Right lung (tissue), 2 donors: ENCODE measurements at regions not wholly inside any gene's neighbourhood (a gene's known extent, or its start where the extent isn't known, plus 50 kb on each side); places are given as distances from the start of the nearest gene placed in this dataset.
"Not testable (repeated sequence)": the region's sequence is repeated elsewhere in the genome, so short reads cannot be mapped to it uniquely, and the experiment has no call there.

Experiments used
- DNase-seq, 2 donors: peaks; one replicate each; pipeline ENCODE4 v3.0.0-alpha.2; 2013

DNA sequence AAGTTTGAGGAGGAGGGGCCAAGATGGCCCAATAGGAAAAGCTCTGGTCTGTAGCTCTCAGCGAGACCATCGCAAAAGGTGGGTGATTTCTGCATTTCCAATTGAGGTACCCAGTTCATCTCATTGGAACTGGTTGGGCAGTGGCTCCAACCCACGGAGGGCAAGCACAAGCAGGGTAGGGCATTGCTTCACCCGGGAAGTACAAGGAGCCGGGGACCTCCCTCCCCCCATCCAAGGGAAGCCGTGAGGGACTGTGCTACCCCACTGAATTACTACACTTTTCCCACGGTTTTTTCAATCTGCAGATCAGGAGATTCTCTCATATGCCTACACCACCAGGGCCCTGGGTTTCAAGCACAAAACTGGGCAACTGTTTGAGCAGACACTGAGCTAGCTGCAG is 58.0 kb upstream of the EFCAB3 start:
- DNase-seq = no peak

- no peak for DNase-seq
Measured at GRCh38 chr17:62321451-62321850, 58.9 kb upstream of the EFCAB3 start.

GRCh38 chr17:62319846-62320245 is 60.5 kb upstream of the EFCAB3 start:
- DNase-seq = no peak

DNA sequence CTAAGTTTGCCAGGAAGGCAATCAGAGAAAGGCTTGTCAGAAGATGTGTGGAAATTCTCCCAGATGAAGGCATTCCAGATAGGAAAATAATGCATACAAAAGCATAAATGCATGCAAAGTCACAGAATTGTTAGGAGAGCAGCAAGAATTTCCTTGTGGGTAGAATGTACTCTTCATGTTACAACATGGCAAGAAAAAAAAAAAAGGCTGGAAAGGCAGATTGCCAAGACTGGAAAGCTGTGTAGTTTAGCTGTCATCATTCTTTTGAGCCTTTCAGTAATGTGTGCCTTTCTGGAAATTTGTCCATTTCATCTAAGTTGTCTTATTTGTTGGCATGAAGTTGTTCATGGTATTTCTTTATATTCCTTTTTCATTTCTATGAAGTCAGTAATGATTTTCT is 71.0 kb upstream of the EFCAB3 start:
- peak in 1 of 2 donors; percentile 6 for DNase-seq

GRCh38 chr17:62307196-62307595 is 73.2 kb upstream of the EFCAB3 start:
- DNase-seq = no peak

DNA sequence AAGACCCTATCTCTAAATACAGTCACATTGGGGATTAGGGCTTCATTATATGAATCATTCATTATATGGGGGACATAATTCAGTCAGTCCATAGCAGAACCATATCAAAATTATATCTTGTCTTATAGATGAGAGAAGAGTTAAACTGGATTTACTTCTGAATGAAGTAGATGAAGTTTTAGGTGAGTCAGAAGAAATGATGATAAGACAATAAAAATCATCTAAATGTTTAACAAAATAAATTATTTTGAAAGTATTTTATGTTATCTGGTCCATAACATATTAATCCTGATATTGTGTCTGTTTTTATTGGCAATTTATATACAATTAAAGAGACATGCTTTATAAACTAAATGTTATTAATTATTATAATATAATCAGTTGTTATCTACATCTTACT is 76.9 kb upstream of the EFCAB3 start:
- DNase-seq = no peak

GRCh38 chr17:62300697-62301096 is 79.7 kb upstream of the EFCAB3 start:
- no peak for DNase-seq

- DNase-seq = not testable (repeated sequence)
Measured at GRCh38 chr17:62275290-62275689, 105.1 kb upstream of the EFCAB3 start.

DNA sequence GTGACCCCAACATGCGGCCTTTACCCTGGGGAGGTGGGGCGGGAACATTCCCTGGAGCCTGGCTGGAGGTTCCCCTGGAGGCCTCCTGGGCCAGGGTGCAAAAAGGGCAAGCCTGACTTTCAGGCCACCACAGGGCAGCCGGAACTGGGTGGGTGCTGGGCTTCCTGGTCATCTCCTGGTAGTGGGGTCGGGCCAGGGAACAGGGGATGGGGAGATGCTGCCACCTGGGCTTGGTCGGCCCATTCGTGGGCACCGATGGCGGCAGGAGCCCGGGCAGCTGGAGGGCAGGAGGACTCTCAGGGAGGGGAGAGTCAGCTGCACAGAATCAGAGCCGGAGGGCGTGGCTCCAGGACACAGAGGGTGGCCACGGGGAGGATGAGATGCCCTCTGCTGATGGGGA is 112.0 kb upstream of the EFCAB3 start:
- not testable (repeated sequence) for DNase-seq

- not testable (repeated sequence) for DNase-seq
Measured at GRCh38 chr17:62264974-62265373, 115.4 kb upstream of the EFCAB3 start.

DNA sequence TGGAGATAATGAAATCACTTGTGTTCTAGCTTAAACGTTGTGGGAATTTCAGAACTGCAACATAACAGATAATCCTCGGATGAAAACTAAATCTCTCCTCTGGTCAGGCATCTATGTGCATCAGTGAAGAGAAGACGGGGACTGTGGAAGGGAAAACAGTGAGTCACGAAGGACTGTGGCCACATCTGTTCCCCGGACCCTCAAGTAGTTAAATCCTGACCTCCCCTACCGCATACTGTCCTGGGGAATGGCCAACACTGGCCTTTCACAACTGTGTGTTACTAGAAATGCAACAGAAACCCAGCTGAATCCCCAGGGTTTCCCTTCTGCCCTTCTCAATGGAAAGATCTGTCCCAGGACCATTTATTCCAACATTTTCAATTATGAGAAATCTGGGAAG is 124.6 kb upstream of the EFCAB3 start:
- not testable (repeated sequence) for DNase-seq

GRCh38 chr17:62242076-62242475 is 138.3 kb upstream of the EFCAB3 start:
- not testable (repeated sequence) for DNase-seq

DNA sequence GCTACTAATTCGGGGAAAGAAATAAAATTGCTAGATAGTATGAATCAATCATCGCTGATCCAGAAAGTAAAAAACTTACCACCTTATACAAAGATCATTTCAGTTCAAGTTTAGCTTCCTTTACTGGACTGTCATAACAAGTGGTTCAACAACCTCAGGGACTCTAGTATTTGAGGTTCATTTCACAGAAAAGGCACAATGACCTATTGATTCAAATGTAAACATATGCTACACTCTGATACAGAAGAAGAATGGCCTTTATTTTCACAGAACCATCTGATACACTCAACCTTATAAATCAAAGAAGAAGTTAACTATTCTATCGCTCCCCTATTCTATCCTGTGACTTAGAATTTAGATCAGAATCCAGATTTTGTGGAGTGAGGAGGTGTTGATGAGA is 140.8 kb upstream of the EFCAB3 start:
- not testable (repeated sequence) for DNase-seq

DNA sequence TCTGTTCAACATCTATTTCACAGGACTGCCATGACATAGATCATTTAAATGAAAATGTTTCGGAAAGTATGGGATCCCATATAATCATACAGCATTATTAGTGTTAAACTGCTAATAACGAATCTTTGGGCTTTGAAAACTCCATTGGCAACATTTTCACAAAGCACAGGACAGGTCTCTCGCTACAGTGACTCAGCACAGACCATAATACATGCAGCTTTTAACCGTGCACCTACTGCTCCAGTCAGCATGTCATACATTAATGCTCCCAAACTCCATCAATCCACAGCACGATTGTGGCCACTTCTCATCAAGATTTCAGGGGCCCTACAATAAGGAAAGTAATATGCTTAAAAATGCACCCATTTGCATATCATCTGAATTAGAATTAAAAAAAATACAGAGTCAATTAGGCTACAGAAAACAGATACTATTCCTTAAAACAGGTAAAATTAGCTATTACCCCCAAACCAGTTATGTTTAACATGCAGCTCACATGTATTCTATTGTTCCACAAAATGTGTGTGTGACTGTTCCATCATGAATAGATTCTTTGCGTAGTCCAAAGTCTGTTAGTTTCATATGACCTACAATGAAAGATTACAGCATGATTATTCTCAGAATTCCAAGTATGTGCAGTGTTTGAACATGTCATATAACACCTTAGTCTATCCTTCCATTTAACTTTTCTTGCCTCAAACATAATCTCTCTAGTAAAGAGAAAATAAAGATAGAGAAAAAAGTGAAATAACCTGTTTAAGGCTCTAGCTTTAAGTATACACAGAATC is 141.6 kb upstream of the EFCAB3 start:
- DNase-seq = not testable (repeated sequence)

- not testable (repeated sequence) for DNase-seq
Measured at GRCh38 chr17:62233822-62234481, 146.4 kb upstream of the EFCAB3 start.

- not testable (repeated sequence) for DNase-seq
Measured at GRCh38 chr17:62231293-62231692, 149.1 kb upstream of the EFCAB3 start.

- not testable (repeated sequence) for DNase-seq
Measured at GRCh38 chr17:62226610-62227240, 153.6 kb upstream of the EFCAB3 start.

DNA sequence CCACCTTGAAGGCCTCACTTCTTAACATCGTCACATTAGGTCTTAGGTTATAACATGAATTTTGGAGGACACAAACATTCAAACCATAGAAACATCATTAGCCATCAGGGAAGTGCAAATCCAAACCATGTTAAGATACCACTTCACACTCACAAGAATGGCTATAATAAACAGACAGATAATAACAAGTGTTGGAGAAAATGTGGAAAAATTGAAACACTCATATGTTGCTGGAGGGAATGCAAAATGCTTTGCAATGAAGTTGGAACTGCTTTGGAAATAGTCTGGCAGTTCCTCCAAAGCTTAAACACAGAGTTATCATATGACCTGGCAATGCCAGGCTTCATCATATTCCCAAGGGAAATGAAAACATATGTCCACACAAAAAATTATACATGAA is 156.8 kb upstream of the EFCAB3 start:
- not testable (repeated sequence) for DNase-seq

DNA sequence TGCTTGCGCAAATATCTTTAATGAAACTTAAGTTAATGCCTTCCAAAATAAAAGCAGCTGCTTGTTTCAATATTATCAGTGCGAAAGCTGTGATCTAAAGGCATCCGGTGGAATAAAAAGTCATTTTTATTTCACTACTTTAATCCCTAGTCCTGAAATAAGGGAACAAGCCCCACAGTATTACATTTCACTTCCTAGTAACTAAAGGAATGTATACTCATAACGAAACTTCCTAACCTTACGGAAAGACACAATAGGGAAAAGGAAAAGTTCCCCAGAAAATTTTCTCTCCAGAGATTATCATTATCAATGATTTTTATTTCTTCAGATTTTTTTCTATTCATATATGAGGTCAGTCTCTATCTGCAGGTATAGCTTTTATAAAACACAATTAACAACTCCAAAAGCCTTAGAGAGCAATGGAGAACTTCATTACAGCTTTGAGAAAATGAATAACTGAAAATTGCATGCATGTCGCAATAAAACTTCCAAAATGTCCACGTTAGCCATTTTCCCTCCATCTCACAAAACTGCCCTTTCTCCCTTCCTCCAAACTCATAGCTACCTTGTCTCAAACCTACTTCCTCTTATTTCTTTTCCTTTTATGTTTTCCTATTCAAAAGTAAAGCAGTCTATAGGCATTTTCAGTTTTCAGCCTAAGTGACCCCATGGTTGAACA is 154.3 kb upstream of the MED13 start:
- no peak for DNase-seq

DNA sequence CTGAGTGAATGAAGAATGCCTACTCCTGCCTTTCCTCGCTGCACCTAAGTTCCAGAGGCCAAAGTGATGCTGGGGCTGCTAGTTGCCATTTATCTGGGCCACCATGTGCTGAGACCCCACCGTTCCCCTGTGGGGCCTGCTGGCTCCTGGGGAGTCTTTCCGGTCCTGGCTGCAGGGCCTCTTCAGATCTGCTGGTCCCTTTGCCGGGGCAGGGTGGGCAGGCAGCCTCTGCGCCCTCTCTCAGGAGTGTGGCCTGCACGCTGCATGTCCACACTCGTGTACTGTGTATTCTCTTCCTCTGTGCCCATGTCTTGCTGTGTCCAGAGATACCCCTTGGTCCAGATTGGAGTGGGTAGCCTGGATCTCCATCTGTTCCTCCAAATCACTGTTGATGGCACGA is 151.8 kb upstream of the MED13 start:
- no peak for DNase-seq

DNA sequence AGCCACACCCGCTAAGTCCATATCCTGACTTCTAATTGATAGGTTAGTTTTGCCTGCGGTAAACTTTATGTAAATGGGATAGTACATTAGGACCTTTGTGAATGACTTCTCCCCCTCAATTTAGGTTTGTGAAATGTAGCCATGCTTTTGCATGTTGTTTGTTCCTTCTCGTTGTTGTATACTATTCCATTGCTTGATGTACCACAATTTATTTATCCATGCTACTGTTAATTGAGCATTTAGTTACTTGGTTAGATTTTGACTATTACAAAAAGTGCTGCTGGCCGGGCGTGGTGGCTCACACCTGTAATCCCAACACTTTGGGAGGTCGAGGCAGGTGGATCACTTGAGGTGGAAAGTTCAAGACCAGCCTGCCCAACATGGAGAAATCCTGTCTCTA is 150.8 kb upstream of the MED13 start:
- not testable (repeated sequence) for DNase-seq

DNA sequence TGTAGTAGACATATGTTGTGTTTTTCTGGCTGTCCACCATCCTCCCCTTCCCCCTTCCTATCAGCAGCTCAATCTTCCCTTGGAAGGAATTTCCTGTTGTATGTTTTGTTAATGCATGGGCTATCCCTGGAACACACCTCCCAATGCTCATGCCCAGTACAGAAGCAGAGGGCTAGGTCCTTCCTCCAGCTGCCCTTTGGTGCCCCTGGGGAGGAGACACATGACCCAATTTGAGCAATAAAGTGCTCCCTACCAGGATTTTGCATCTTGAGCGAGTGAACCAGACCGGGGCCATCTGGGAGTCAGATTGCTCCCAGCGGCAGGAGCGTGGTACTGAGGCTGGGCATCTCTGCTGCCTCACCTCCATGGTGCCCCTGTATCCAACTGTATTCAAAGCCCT is 141.5 kb upstream of the MED13 start:
- DNase-seq = no peak
